ENCODE measurements at regions not wholly inside any gene's neighbourhood (a gene's known extent, or its start where the extent isn't known, plus 50 kb on each side); places are given as distances from the start of the nearest gene placed in this dataset.
A peak's percentile ranks its signal among the peaks of the same experiment; 100 is the strongest.

DNA sequence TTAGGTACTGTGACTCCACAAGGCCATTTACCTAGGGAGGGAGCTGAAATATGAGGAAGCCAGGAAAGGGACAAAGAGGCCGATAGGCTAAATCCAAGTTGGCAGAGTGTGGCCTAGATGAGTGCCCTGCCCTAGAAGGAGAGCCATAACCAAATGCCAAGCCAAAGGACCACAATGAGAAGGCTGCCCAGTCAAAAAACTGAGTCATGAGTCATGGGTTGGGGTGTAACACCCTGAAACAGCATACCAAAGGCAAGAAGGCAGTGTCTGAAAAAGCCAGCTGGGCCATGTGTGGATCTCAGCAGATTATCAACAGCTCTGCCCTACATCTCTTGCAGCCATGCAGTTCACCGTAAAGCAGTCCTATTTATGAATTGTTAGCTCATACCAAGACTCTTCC is 171.7 kb downstream of the PHLDA1 start:
- Histone ChIP-seq H3K36me3 (ENCODE audit: control insufficient read depth, insufficient read depth, low read length) (no peaks in the 10 kb centered on the region), H3K56ac (ENCODE audit: extremely low read depth, insufficient read depth, low read length) (no peak overlapping the region), H2AK9ac (replicated peaks; ENCODE audit: low read depth, low read length, poor library complexity) (no peak overlapping the region), H2AFZ (replicated peaks; ENCODE audit: low read length, poor library complexity) (peak overlapping the region; percentile 2), H4K8ac (ENCODE audit: low read depth in 2 of 2, low read length in 2 of 2) (peak overlapping the region in 1 of 2 experiments; percentile 4; a peak in 1 of 4 replicates), H2BK20ac (ENCODE audit: low read depth, low read length) (peak overlapping the region; percentile 75), H3K9me3 (ENCODE audit: control insufficient read depth, insufficient read depth, low read length) (no peaks in the 10 kb centered on the region), H3K23ac (ENCODE audit: low read depth, low read length) (no peak overlapping the region), H2BK5ac (ENCODE audit: low read depth, low read length, poor library complexity, severe bottlenecking) (no peak overlapping the region), H3K27me3 (ENCODE audit: control insufficient read depth, insufficient read depth, low read length) (no peaks in the 10 kb centered on the region), H3K9me1 (ENCODE audit: insufficient read depth, low read length) (0 out of 2 replicates have a peak, but pooled peaks cover 4% of the 10 kb centered on the region), H3K4me1 (ENCODE audit: control insufficient read depth, insufficient read depth, low read length) (peaks cover 12% of the 10 kb centered on the region), H3K79me1 (ENCODE audit: low read depth in 1 of 2, low read length in 2 of 2) (no peaks in the 10 kb centered on the region), H3K18ac (ENCODE audit: low read depth, low read length) (peak overlapping the region; percentile 57), H3K14ac (replicated peaks; ENCODE audit: low read depth, low read length) (peak overlapping the region; percentile 62), H4K5ac (ENCODE audit: low read depth, low read length) (peak overlapping the region; percentile 54; the same call in 1 of the 2 replicates), H3K4me3 (ENCODE audit: insufficient read depth, low read depth, low read length) (no peak overlapping the region), H2AK5ac (ENCODE audit: low read depth, low read length) (peak overlapping the region; percentile 31), H4K20me1 (ENCODE audit: insufficient read depth, low read length) (no peaks in the 10 kb centered on the region), H3K4me2 (ENCODE audit: low read depth, low read length) (no peak overlapping the region), H2BK15ac (ENCODE audit: low read depth, low read length) (peak overlapping the region; percentile 30; the same call in 2 of the 3 replicates), H3K9ac (ENCODE audit: low read depth, low read length) (no peak overlapping the region), H3K27ac (ENCODE audit: insufficient read depth, low read length) (no peak overlapping the region), H2BK120ac (ENCODE audit: low read depth, low read length) (peak overlapping the region; percentile 59), H4K91ac (ENCODE audit: insufficient read depth, low read depth, low read length) (peak overlapping the region; percentile 30), H3K4ac (ENCODE audit: low read depth, low read length) (peak overlapping the region; percentile 65; the same call in 1 of the 2 replicates)
- ChIA-PET POLR2A (ENCODE audit: unreplicated experiment) (interaction anchor here (0.7 kb wide), 1 partner anchor 27 kb away, joined by 3 read pairs; no protein-coding TSS in a partner anchor), CTCF (interaction anchor here (0.6 to 0.7 kb wide), 2 partner anchors 26 to 48 kb away, joined by 3 to 4 read pairs; no protein-coding TSS in a partner anchor)
- TF ChIP-seq MXI1 (IDR thresholded peaks at IDR 0.05; ENCODE audit: borderline replicate concordance, low read depth, low read length) (no peak), MAFK (IDR thresholded peaks at IDR 0.05; ENCODE audit: low read depth, low read length) (no peak), RCOR1 (IDR thresholded peaks at IDR 0.05; ENCODE audit: insufficient replicate concordance, low read length) (no peak), FOS (IDR thresholded peaks at IDR 0.05; ENCODE audit: low read depth, low read length) (no peak), BHLHE40 (IDR thresholded peaks at IDR 0.05; ENCODE audit: low read depth, low read length) (no peak), SMC3 (IDR thresholded peaks at IDR 0.05; ENCODE audit: low read depth, low read length) (no peak)
- TF ChIP-seq, protein P1, sequence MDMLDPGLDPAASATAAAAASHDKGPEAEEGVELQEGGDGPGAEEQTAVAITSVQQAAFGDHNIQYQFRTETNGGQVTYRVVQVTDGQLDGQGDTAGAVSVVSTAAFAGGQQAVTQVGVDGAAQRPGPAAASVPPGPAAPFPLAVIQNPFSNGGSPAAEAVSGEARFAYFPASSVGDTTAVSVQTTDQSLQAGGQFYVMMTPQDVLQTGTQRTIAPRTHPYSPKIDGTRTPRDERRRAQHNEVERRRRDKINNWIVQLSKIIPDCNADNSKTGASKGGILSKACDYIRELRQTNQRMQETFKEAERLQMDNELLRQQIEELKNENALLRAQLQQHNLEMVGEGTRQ (IDR thresholded peaks at IDR 0.05; ENCODE audit: low read depth, low read length), result no peak
- TF ChIP-seq, protein P2, sequence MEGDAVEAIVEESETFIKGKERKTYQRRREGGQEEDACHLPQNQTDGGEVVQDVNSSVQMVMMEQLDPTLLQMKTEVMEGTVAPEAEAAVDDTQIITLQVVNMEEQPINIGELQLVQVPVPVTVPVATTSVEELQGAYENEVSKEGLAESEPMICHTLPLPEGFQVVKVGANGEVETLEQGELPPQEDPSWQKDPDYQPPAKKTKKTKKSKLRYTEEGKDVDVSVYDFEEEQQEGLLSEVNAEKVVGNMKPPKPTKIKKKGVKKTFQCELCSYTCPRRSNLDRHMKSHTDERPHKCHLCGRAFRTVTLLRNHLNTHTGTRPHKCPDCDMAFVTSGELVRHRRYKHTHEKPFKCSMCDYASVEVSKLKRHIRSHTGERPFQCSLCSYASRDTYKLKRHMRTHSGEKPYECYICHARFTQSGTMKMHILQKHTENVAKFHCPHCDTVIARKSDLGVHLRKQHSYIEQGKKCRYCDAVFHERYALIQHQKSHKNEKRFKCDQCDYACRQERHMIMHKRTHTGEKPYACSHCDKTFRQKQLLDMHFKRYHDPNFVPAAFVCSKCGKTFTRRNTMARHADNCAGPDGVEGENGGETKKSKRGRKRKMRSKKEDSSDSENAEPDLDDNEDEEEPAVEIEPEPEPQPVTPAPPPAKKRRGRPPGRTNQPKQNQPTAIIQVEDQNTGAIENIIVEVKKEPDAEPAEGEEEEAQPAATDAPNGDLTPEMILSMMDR (conservative IDR thresholded peaks at IDR 0.05; ENCODE audit: low read depth, low read length), result no peak
- TF ChIP-seq, protein P3, sequence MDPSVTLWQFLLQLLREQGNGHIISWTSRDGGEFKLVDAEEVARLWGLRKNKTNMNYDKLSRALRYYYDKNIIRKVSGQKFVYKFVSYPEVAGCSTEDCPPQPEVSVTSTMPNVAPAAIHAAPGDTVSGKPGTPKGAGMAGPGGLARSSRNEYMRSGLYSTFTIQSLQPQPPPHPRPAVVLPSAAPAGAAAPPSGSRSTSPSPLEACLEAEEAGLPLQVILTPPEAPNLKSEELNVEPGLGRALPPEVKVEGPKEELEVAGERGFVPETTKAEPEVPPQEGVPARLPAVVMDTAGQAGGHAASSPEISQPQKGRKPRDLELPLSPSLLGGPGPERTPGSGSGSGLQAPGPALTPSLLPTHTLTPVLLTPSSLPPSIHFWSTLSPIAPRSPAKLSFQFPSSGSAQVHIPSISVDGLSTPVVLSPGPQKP (IDR thresholded peaks at IDR 0.05; ENCODE audit: borderline replicate concordance, low read depth, low read length), result no peak
- WGBS, 2 experiments (ENCODE audit: extremely low coverage in 2 of 2, insufficient read length in 1 of 2), result no CpG with 5 or more reads among the region's 2 CpGs
- intact Hi-C loops (cut with micrococcal nuclease) (no loop called here), in situ Hi-C loops (cut with MboI; ENCODE audit: low sequenced_read_pairs) (no loop called here), dilution Hi-C loops (cut with HindIII; ENCODE audit: low sequenced_read_pairs, unreplicated experiment) (no loop called here)
- ATAC-seq (ENCODE audit: low read depth), result no peak
- DNase-seq, result peak; percentile 21
- no TSS peak for BruUV-seq (replicated peaks)
